GM18505 (cell line): ENCODE measurements at regions not wholly inside any gene's neighbourhood (a gene's known extent, or its start where the extent isn't known, plus 50 kb on each side); places are given as distances from the start of the nearest gene placed in this dataset.

ENCODE experiments used
- ATAC-seq: cut with Tn5 transposase; IDR thresholded peaks from one replicate; pipeline ENCODE4 v1.9.1; 2021; ENCODE audit not compliant: unreplicated experiment
- POLR2A ChIP-seq: IDR thresholded peaks from 4 replicates; pipeline ENCODE4 v1.6.1; 2011; ENCODE audit warnings: borderline replicate concordance; ENCODE audit not compliant: insufficient read depth, insufficient read length; ENCODE audit errors: extremely low read depth

GRCh38 chr3:159158213-159158612 lies 356.4 kb downstream of the MFSD1 start:
- no peak for TF ChIP-seq POLR2A
- ATAC-seq = no peak

GRCh38 chr3:159158801-159159200 lies 356.9 kb downstream of the MFSD1 start:
- no peak for ATAC-seq
- no peak for TF ChIP-seq POLR2A

- TF ChIP-seq POLR2A = no peak
- ATAC-seq = no peak
Observed at GRCh38 chr3:159159546-159159945, 357.7 kb downstream of the MFSD1 start.

GRCh38 chr3:159163656-159164055 lies 361.8 kb downstream of the MFSD1 start:
- TF ChIP-seq POLR2A = no peak
- ATAC-seq = no peak

GRCh38 chr3:159165961-159166360 lies 364.1 kb downstream of the MFSD1 start:
- TF ChIP-seq POLR2A = no peak
- no peak for ATAC-seq

- no peak for ATAC-seq
- TF ChIP-seq POLR2A = no peak
Observed at GRCh38 chr3:159166899-159167586, 365.2 kb downstream of the MFSD1 start.

GRCh38 chr3:159168788-159169187 lies 366.9 kb downstream of the MFSD1 start:
- no peak for TF ChIP-seq POLR2A

GRCh38 chr3:159169828-159170227 lies 368.0 kb downstream of the MFSD1 start:
- no peak for ATAC-seq
- no peak for TF ChIP-seq POLR2A

More at GRCh38 chr3:159168788-159169187, 366.9 kb downstream of the MFSD1 start:
- no peak for ATAC-seq

GRCh38 chr3:159170436-159171003 lies 368.7 kb downstream of the MFSD1 start:
- ATAC-seq = no peak
- TF ChIP-seq POLR2A = no peak

GRCh38 chr3:159171333-159171732 lies 369.5 kb downstream of the MFSD1 start:
- ATAC-seq = no peak
- no peak for TF ChIP-seq POLR2A

- no peak for TF ChIP-seq POLR2A
- no peak for ATAC-seq
Observed at GRCh38 chr3:159172473-159172872, 370.6 kb downstream of the MFSD1 start.

GRCh38 chr3:159174715-159175692 lies 373.1 kb downstream of the MFSD1 start:
- TF ChIP-seq POLR2A = no peak
- ATAC-seq = no peak

GRCh38 chr3:159178209-159178897 lies 376.5 kb downstream of the MFSD1 start:
- ATAC-seq = no peak
- no peak for TF ChIP-seq POLR2A
